GM23338 (cell line): ENCODE measurements at regions not wholly inside any gene's neighbourhood (a gene's known extent, or its start where the extent isn't known, plus 50 kb on each side); places are given as distances from the start of the nearest gene placed in this dataset.

Experiments used
- ATAC-seq: fragments of 200-7000 bp; cut with Tn5 transposase; 3 replicates; pipeline ENCODE4 v1.9.1; 2020
- DNase-seq: peaks from one replicate; pipeline ENCODE4 v3.0.0-alpha.2; 2015; ENCODE audit warnings: low spot score
- H2AFZ ChIP-seq: fragments of 200-600 bp; sonication (generic); 2 replicates; pipeline ENCODE4 v1.8.0; 2016; ENCODE audit warnings: antibody characterized with exemption, mild to moderate bottlenecking, moderate library complexity
- H3F3A ChIP-seq: fragments of 200-600 bp; sonication (generic); replicated peaks from 2 replicates; pipeline ENCODE4 v1.8.0; 2017; ENCODE audit warnings: antibody characterized with exemption, mixed run types, low read depth
- H3K27ac ChIP-seq: fragments of 200-600 bp; sonication (generic); 2 replicates; pipeline ENCODE4 v1.6.1; 2016; ENCODE audit warnings: low read depth
- H3K27me3 ChIP-seq: fragments of 200-600 bp; sonication (generic); 2 replicates; pipeline ENCODE4 v1.8.0; 2016; ENCODE audit warnings: mild to moderate bottlenecking, mixed run types, moderate library complexity; ENCODE audit not compliant: insufficient read depth
- H3K36me3 ChIP-seq: fragments of 200-600 bp; sonication (generic); 2 replicates; pipeline ENCODE4 v1.8.0; 2016; ENCODE audit warnings: mild to moderate bottlenecking; ENCODE audit not compliant: insufficient read depth
- H3K4me1 ChIP-seq: fragments of 200-600 bp; sonication (generic); 2 replicates; pipeline ENCODE4 v1.8.0; 2016; ENCODE audit warnings: mild to moderate bottlenecking, moderate library complexity; ENCODE audit not compliant: insufficient read depth
- H3K4me2 ChIP-seq: fragments of 200-600 bp; sonication (generic); 2 replicates; pipeline ENCODE4 v1.7.1; 2017; ENCODE audit warnings: mixed run types
- H3K4me3 ChIP-seq: fragments of 200-600 bp; sonication (generic); 2 replicates; pipeline ENCODE4 v1.6.1; 2016; ENCODE audit warnings: mixed run types
- H3K79me2 ChIP-seq: fragments of 200-600 bp; sonication (generic); replicated peaks from 2 replicates; pipeline ENCODE4 v1.8.0; 2017; ENCODE audit warnings: mild to moderate bottlenecking; ENCODE audit not compliant: insufficient read depth
- H3K9me2 ChIP-seq: fragments of 200-600 bp; sonication (generic); 2 replicates; pipeline ENCODE4 v1.8.0; 2017; ENCODE audit not compliant: insufficient read depth
- H4K20me1 ChIP-seq: fragments of 200-600 bp; sonication (generic); replicated peaks from 2 replicates; pipeline ENCODE4 v1.8.0; 2017; ENCODE audit warnings: mild to moderate bottlenecking; ENCODE audit not compliant: insufficient read depth
- H3K27ac Mint-ChIP-seq: 2 replicates; pipeline ENCODE4 v1.8.0; 2020; ENCODE audit warnings: inconsistent platforms, mild to moderate bottlenecking, moderate library complexity, mixed read lengths
- H3K27me3 Mint-ChIP-seq: 3 replicates; pipeline ENCODE4 v1.8.0; 2022; ENCODE audit warnings: low read depth, mild to moderate bottlenecking, moderate library complexity, mixed read lengths, inconsistent platforms; ENCODE audit not compliant: insufficient read depth, poor library complexity
- H3K36me3 Mint-ChIP-seq: 3 replicates; pipeline ENCODE4 v1.8.0; 2021; ENCODE audit warnings: low read depth, mild to moderate bottlenecking, inconsistent platforms, moderate library complexity, mixed read lengths
- H3K4me1 Mint-ChIP-seq: 3 replicates; pipeline ENCODE4 v1.8.0; 2020; ENCODE audit warnings: mild to moderate bottlenecking, inconsistent platforms, mixed read lengths
- H3K4me3 Mint-ChIP-seq: 3 replicates; pipeline ENCODE4 v1.8.0; 2021; ENCODE audit warnings: moderate library complexity, mild to moderate bottlenecking, inconsistent platforms, mixed read lengths
- H3K9me3 Mint-ChIP-seq: 3 replicates; pipeline ENCODE4 v1.8.0; 2020; ENCODE audit warnings: moderate library complexity, mild to moderate bottlenecking, inconsistent platforms, mixed read lengths
- CREB1 ChIP-seq: fragments of 250-450 bp; sonication (Bioruptor Pico); IDR thresholded peaks from 2 replicates; pipeline ENCODE4 v1.5.0; 2020; ENCODE audit warnings: low read depth, mild to moderate bottlenecking, moderate library complexity
- EZH2 ChIP-seq: fragments of 200-600 bp; sonication (generic); IDR thresholded peaks from one replicate; pipeline ENCODE4 v1.8.0; 2017; ENCODE audit warnings: antibody characterized with exemption, mild to moderate bottlenecking, low read depth; ENCODE audit not compliant: unreplicated experiment
- JUNB ChIP-seq: IDR thresholded peaks from one replicate; pipeline ENCODE4 v1.6.1; 2016; ENCODE audit warnings: antibody characterized with exemption; ENCODE audit not compliant: unreplicated experiment
- NANOG ChIP-seq: IDR thresholded peaks from 2 replicates; pipeline ENCODE4 v1.6.1; 2016; ENCODE audit warnings: antibody characterized with exemption, borderline replicate concordance
- POLR2AphosphoS5 ChIP-seq: IDR thresholded peaks from 2 replicates; pipeline ENCODE4 v1.6.1; 2016; ENCODE audit warnings: antibody characterized with exemption, low read depth
- ZNF114 ChIP-seq: fragments of 250-450 bp; sonication (Bioruptor Pico); IDR thresholded peaks from 2 replicates; pipeline ENCODE4 v1.5.0; 2020; ENCODE audit warnings: mild to moderate bottlenecking, moderate library complexity
- ZNF331 ChIP-seq: fragments of 250-450 bp; sonication (Bioruptor Pico); IDR thresholded peaks from 2 replicates; pipeline ENCODE4 v1.5.0; 2020; ENCODE audit warnings: low read depth, mild to moderate bottlenecking, moderate library complexity
- TF ChIP-seq, protein P1 (sequence below): IDR thresholded peaks from 2 replicates; pipeline ENCODE4 v1.6.1; 2016; ENCODE audit warnings: antibody characterized with exemption
- TF ChIP-seq, protein P2 (sequence below), 2 experiments: fragments of 200-600 bp in 1 of 2; sonication (generic) in 1 of 2; conservative IDR thresholded peaks; 2 replicates each; pipeline versions ENCODE4 v1.5.1 to v1.6.1; 2016 to 2017; ENCODE audit warnings: antibody characterized with exemption in 2 of 2, low read depth in 2 of 2, mild to moderate bottlenecking in 2 of 2, moderate library complexity in 1 of 2
- TF ChIP-seq, protein P3 (sequence below): fragments of 250-450 bp; sonication (Bioruptor Pico); IDR thresholded peaks from 2 replicates; pipeline ENCODE4 v1.5.0; 2020; ENCODE audit warnings: mild to moderate bottlenecking, moderate library complexity
- TF ChIP-seq, protein P4 (sequence below): IDR thresholded peaks from one replicate; pipeline ENCODE4 v1.6.1; 2018; ENCODE audit warnings: antibody characterized with exemption; ENCODE audit not compliant: unreplicated experiment

DNA sequence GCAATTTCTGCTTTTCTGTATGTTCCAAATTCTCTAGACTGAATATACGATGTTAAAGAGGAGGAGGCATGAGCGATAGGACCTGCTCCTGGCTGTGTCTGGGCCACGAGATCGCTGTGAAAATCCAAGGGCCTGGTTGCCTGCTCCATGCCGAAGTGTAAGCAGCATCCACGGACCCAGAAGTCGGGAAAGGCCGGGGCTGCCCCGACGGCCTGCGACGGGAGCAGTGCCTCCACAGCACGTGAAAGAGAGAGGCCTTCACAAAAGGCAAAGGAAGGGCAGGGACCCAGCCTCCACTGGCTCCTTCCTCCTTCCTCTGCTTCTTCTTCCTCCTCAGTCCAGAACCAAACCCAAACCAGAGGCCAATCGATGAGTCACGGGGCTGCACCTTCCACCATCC, 122.9 kb upstream of the MGMT start (continued):
- no peak for TF ChIP-seq ZNF114 (CRISPR knock-in tag)

DNA sequence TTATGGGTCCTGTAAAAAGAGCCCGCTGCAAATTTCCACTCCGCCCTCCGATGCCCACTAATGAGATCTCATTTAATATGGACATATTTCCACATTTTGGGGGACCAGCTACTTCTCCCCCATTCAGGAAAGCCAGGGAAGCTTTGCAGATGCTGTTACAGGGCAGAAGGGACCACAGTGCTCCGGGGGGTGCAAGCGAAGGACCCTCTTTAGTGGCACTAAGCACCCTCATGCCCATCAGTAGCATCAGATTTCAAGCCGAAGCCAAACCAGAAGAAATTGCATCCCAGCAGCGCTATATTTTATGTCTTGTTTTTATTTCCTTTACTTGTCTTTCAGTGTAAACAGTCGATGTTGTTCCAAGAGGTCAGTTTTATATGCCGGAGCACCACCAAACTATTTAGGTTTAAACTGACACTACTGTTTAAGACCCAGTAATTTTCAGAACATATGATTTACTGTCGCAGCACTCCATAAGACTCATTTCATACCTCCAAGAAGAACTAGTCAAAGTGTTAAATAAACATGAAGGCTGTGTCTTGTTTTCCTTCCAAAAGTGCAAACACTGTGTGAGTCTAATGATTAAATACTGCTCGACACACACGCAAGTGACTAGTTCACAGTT, 122.2 kb upstream of the MGMT start:
- DNase-seq (no peak), ATAC-seq (no peak)
- H3F3A ChIP-seq = no peaks in the 10 kb centered on the region
- TF ChIP-seq, protein P1, sequence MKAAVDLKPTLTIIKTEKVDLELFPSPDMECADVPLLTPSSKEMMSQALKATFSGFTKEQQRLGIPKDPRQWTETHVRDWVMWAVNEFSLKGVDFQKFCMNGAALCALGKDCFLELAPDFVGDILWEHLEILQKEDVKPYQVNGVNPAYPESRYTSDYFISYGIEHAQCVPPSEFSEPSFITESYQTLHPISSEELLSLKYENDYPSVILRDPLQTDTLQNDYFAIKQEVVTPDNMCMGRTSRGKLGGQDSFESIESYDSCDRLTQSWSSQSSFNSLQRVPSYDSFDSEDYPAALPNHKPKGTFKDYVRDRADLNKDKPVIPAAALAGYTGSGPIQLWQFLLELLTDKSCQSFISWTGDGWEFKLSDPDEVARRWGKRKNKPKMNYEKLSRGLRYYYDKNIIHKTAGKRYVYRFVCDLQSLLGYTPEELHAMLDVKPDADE = no peak
- TF ChIP-seq ZNF114 (CRISPR knock-in tag) (no peak), JUNB (no peak), ZNF331 (CRISPR knock-in tag) (no peak), CREB1 (no peak), NANOG (no peak), POLR2AphosphoS5 (no peak), EZH2 (no peak)
- TF ChIP-seq, protein P2, sequence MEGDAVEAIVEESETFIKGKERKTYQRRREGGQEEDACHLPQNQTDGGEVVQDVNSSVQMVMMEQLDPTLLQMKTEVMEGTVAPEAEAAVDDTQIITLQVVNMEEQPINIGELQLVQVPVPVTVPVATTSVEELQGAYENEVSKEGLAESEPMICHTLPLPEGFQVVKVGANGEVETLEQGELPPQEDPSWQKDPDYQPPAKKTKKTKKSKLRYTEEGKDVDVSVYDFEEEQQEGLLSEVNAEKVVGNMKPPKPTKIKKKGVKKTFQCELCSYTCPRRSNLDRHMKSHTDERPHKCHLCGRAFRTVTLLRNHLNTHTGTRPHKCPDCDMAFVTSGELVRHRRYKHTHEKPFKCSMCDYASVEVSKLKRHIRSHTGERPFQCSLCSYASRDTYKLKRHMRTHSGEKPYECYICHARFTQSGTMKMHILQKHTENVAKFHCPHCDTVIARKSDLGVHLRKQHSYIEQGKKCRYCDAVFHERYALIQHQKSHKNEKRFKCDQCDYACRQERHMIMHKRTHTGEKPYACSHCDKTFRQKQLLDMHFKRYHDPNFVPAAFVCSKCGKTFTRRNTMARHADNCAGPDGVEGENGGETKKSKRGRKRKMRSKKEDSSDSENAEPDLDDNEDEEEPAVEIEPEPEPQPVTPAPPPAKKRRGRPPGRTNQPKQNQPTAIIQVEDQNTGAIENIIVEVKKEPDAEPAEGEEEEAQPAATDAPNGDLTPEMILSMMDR (conservative IDR thresholded peaks at IDR 0.05; ENCODE audit: low read depth in 2 of 2) = no peak
- TF ChIP-seq, protein P3, sequence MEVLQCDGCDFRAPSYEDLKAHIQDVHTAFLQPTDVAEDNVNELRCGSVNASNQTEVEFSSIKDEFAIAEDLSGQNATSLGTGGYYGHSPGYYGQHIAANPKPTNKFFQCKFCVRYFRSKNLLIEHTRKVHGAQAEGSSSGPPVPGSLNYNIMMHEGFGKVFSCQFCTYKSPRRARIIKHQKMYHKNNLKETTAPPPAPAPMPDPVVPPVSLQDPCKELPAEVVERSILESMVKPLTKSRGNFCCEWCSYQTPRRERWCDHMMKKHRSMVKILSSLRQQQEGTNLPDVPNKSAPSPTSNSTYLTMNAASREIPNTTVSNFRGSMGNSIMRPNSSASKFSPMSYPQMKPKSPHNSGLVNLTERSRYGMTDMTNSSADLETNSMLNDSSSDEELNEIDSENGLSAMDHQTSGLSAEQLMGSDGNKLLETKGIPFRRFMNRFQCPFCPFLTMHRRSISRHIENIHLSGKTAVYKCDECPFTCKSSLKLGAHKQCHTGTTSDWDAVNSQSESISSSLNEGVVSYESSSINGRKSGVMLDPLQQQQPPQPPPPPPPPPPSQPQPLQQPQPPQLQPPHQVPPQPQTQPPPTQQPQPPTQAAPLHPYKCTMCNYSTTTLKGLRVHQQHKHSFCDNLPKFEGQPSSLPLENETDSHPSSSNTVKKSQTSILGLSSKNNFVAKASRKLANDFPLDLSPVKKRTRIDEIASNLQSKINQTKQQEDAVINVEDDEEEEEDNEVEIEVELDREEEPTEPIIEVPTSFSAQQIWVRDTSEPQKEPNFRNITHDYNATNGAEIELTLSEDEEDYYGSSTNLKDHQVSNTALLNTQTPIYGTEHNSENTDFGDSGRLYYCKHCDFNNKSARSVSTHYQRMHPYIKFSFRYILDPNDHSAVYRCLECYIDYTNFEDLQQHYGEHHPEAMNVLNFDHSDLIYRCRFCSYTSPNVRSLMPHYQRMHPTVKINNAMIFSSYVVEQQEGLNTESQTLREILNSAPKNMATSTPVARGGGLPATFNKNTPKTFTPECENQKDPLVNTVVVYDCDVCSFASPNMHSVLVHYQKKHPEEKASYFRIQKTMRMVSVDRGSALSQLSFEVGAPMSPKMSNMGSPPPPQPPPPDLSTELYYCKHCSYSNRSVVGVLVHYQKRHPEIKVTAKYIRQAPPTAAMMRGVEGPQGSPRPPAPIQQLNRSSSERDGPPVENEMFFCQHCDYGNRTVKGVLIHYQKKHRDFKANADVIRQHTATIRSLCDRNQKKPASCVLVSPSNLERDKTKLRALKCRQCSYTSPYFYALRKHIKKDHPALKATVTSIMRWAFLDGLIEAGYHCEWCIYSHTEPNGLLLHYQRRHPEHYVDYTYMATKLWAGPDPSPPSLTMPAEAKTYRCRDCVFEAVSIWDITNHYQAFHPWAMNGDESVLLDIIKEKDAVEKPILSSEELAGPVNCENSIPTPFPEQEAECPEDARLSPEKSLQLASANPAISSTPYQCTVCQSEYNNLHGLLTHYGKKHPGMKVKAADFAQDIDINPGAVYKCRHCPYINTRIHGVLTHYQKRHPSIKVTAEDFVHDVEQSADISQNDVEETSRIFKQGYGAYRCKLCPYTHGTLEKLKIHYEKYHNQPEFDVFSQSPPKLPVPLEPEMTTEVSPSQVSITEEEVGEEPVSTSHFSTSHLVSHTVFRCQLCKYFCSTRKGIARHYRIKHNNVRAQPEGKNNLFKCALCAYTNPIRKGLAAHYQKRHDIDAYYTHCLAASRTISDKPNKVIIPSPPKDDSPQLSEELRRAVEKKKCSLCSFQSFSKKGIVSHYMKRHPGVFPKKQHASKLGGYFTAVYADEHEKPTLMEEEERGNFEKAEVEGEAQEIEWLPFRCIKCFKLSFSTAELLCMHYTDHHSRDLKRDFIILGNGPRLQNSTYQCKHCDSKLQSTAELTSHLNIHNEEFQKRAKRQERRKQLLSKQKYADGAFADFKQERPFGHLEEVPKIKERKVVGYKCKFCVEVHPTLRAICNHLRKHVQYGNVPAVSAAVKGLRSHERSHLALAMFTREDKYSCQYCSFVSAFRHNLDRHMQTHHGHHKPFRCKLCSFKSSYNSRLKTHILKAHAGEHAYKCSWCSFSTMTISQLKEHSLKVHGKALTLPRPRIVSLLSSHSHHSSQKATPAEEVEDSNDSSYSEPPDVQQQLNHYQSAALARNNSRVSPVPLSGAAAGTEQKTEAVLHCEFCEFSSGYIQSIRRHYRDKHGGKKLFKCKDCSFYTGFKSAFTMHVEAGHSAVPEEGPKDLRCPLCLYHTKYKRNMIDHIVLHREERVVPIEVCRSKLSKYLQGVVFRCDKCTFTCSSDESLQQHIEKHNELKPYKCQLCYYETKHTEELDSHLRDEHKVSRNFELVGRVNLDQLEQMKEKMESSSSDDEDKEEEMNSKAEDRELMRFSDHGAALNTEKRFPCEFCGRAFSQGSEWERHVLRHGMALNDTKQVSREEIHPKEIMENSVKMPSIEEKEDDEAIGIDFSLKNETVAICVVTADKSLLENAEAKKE (CRISPR knock-in tag) = no peak
- TF ChIP-seq, protein P4, sequence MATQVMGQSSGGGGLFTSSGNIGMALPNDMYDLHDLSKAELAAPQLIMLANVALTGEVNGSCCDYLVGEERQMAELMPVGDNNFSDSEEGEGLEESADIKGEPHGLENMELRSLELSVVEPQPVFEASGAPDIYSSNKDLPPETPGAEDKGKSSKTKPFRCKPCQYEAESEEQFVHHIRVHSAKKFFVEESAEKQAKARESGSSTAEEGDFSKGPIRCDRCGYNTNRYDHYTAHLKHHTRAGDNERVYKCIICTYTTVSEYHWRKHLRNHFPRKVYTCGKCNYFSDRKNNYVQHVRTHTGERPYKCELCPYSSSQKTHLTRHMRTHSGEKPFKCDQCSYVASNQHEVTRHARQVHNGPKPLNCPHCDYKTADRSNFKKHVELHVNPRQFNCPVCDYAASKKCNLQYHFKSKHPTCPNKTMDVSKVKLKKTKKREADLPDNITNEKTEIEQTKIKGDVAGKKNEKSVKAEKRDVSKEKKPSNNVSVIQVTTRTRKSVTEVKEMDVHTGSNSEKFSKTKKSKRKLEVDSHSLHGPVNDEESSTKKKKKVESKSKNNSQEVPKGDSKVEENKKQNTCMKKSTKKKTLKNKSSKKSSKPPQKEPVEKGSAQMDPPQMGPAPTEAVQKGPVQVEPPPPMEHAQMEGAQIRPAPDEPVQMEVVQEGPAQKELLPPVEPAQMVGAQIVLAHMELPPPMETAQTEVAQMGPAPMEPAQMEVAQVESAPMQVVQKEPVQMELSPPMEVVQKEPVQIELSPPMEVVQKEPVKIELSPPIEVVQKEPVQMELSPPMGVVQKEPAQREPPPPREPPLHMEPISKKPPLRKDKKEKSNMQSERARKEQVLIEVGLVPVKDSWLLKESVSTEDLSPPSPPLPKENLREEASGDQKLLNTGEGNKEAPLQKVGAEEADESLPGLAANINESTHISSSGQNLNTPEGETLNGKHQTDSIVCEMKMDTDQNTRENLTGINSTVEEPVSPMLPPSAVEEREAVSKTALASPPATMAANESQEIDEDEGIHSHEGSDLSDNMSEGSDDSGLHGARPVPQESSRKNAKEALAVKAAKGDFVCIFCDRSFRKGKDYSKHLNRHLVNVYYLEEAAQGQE = no peak
- H3K36me3 Mint-ChIP-seq = no peaks in the 10 kb centered on the region
- no peak overlapping the region for H3K4me2 ChIP-seq
- H4K20me1 ChIP-seq = no peaks in the 10 kb centered on the region
- H3K4me1 ChIP-seq = no peaks in the 10 kb centered on the region
- H3K9me3 Mint-ChIP-seq = no peaks in the 10 kb centered on the region
- no peaks in the 10 kb centered on the region for H3K27me3 Mint-ChIP-seq
- peaks cover 8% of the 10 kb centered on the region; the same call in 2 of the 3 replicates for H3K4me1 Mint-ChIP-seq
- H3K27me3 ChIP-seq = no peaks in the 10 kb centered on the region
- H3K27ac Mint-ChIP-seq = no peak overlapping the region
- no peak overlapping the region for H3K27ac ChIP-seq
- H3K9me2 ChIP-seq = no peaks in the 10 kb centered on the region
- H3K4me3 ChIP-seq = no peak overlapping the region
- no peaks in the 10 kb centered on the region for H3K36me3 ChIP-seq
- H3K4me3 Mint-ChIP-seq = no peak overlapping the region
- no peaks in the 10 kb centered on the region for H3K79me2 ChIP-seq
- no peak overlapping the region for H2AFZ ChIP-seq
